8988T (cell line): ENCODE measurements at regions not wholly inside any gene's neighbourhood (a gene's known extent, or its start where the extent isn't known, plus 50 kb on each side); places are given as distances from the start of the nearest gene placed in this dataset.

Experiments
- DNase-seq: peaks from one replicate; pipeline ENCODE4 v3.0.0; 2011

DNA sequence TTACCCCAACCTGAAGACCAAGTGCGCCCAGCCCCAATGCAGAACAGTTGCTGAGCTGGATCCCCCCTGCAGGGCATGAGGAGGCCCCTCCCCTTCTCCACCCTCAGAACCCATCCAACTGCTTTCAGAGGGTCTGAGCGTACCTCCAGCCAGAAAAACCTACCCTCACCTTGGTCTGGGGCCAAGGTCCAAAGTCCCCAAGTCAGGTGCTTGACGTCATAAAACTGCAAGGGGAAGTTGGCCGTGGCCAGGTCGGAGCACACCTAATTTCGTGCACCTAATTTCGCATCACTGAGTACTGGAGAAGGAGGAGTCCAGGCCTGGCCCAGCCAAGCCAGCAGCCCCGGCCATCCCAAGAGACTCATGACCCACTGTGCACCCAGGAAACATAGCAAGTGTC lies 289.8 kb downstream of the CTTN start:
- DNase-seq, result no peak

GRCh38 chr11:70689764-70690163 lies 291.4 kb downstream of the CTTN start:
- DNase-seq, result no peak

DNA sequence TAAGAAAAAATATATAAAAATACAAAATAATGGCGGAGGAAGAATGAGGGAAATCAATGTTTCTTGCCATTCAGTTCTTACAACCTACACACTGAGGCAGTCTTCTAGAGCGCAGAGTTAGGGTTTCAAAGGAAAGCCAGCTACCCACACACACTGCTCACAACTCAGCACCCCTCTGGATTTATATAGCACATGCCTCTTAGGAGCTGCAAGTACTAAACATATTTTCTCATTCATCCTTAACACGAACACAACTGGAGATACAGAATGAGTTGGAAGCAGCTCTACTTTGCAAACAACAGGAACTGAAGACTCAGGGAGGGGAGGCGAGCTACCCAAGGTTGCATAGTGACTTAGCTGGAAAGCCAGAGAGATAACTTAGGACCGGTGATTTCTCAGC lies 293.8 kb downstream of the CTTN start:
- no peak for DNase-seq

- DNase-seq, result no peak
Measured at GRCh38 chr11:70694371-70694770, 296.0 kb downstream of the CTTN start.

DNA sequence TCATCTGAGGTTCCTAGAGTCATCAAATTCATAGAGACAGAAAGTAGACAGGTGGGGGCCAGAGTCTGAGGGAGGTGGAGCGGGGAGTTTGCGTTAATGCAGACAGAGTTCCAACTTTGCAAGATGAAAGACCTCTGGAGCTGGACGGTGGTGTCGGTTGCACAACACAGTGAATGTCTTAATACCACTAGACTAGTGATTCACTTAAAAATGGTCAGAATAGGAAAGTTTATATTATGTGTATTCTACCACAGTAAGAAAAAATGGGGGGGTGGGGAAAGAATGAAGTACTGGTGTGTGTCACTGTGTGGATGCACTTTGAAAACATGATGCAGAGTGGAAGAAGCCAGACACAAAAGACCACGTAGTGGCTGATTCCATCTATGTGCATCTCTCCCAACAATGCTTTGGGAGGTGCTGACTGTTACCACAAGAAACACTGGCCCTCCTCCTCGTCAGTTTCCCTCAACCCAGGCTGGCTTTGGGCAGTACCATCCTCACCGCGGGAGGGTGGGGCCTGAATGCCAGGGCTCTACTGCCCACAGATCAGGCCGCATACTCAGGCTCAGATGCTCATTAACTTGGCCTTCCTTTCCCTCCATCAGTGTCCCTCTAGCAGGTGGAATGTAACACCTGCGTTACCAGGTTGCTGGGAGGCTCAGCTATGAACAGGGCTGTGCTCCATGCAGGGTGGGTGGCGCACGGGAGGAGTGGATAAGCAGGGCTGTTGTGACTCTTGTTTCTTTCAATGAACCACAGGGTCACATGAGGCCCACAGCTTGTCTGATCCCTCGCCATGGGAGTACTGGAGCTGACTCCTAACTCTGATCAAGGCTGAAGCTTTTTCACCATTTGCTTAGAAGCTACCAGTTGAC lies 297.0 kb downstream of the CTTN start:
- no peak for DNase-seq

GRCh38 chr11:70696076-70696475 lies 297.7 kb downstream of the CTTN start:
- no peak for DNase-seq

DNA sequence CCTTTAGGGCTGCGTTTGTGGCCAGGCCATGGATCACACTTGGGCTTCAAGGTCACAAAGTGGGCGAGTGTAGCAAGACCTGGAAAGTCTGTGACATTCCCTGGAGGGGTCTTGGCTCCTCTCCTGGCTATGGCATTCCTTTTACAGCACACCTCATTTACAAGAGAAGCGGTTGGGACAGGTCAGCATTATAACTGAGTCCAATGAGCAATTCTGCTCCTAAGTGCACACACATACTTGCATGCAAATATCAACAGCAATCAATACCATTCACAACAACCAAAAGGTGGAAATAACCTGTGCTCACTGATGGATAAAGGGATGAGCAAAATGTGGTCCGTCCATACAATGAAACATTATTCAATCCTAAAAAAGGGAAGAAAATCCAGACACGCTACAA lies 298.2 kb downstream of the CTTN start:
- no peak for DNase-seq

- DNase-seq, result no peak
Measured at GRCh38 chr11:70697701-70698100, 299.4 kb downstream of the CTTN start.

DNA sequence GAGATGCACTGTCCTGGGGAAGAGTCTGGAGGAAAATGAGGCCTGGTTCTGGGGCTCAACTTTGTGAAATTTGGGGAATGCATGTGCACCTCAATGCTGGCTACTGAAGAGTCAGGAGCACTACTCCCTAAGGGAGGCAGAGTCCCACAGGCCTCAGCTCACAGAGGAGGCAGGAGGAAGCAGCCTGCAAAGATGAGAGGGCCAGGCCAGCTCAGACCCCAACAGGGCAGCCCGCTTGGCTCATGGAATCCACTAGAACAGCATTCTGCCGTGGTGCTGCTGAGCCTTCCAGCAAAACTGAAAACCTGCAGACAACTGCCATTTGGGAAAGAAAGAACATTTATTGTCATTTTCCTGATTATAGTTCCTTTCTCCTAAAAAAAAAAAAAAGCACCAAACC lies 300.5 kb downstream of the CTTN start:
- DNase-seq, result no peak

GRCh38 chr11:70699294-70700221 lies 301.2 kb downstream of the CTTN start:
- peak; percentile 65 for DNase-seq

- no peak for DNase-seq
Measured at GRCh38 chr11:70700453-70700852, 302.1 kb downstream of the CTTN start.

- DNase-seq, result no peak
Measured at GRCh38 chr11:70700871-70701270, 302.5 kb downstream of the CTTN start.

GRCh38 chr11:70702040-70702648 lies 303.8 kb downstream of the CTTN start:
- no peak for DNase-seq

GRCh38 chr11:70703141-70704064 lies 305.1 kb downstream of the CTTN start:
- no peak for DNase-seq

- no peak for DNase-seq
Measured at GRCh38 chr11:70705097-70705496, 306.8 kb downstream of the CTTN start.

DNA sequence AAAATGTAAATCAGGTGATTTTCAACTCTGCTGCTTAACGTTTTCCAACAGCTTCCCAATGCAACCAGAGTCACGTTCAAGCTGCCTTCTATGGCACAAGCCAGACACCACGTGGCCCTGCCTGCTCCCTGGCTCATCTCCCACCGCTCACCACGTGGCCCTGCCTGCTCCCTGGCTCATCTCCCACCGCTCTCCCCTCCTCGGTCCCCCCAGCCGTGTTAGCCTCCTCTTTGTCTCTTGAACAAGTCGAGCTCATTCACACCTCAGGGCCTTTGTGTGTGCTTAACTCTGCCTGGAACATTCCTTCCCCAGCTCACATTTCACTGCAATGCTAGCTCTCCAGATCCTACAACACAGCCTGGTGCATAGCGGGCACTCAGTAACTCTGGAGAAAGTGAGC lies 307.6 kb downstream of the CTTN start:
- no peak for DNase-seq

- no peak for DNase-seq
Measured at GRCh38 chr11:70707821-70708220, 309.5 kb downstream of the CTTN start.

DNA sequence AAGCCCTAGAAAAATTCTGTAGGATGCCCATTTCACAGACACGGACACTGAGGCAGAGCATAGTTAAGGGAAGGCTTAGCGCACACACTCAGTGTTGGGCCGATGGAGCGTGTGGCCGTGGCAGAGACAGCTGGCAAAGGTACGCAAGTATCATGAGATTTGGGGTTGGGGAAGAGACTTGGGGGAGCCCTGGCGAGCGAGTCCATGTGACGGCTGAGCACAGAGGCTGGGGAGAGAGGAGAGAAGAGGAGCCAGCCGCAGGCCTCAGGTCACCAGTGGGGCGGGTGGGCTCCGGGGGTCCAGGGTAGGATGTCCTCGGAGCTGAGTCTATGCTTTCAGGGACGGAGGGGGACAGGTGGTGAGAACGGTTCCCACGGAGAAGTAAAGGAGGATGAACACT lies 311.3 kb downstream of the CTTN start:
- DNase-seq, result no peak

DNA sequence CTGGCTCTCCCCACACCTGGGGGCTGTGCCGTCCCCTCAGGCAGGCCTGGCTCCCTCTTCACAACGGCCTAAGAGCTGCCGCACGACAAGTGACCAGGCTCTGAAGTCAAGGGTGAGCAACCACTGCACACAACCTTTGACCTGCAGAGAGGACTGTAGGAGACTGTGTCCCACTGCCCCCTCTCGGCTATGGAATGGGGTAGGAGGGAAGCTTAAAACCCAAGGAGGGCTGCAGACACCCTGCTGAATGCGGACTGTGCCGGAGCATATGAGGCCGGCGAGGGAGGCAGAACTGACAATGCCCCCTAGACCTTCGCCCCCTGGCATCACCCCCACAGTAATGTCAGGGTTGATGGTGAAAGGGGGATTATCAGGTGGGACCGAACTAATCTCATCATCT lies 311.9 kb downstream of the CTTN start:
- no peak for DNase-seq

- DNase-seq, result no peak
Measured at GRCh38 chr11:70710601-70711000, 312.3 kb downstream of the CTTN start.

GRCh38 chr11:70711095-70711910 lies 313.0 kb downstream of the CTTN start:
- no peak for DNase-seq

GRCh38 chr11:70711911-70712185 lies 313.5 kb downstream of the CTTN start:
- no peak for DNase-seq
